Cardiac muscle cell (in vitro differentiated cells and primary cell): ENCODE measurements at regions not wholly inside any gene's neighbourhood (a gene's known extent, or its start where the extent isn't known, plus 50 kb on each side); places are given as distances from the start of the nearest gene placed in this dataset.
"Not testable (repeated sequence)": the region's sequence is repeated elsewhere in the genome, so short reads cannot be mapped to it uniquely, and the experiment has no call there.

ENCODE experiments used
- DNase-seq, 2 donors: peaks; one replicate each; pipeline versions ENCODE4 v3.0.0 to v3.0.0-alpha.2; 2010 to 2017; ENCODE audit warnings: low read depth in 1 of 2, low spot score in 1 of 2
- H3K27ac ChIP-seq: fragments of 200-600 bp; sonication (generic); 2 replicates; pipeline ENCODE4 v1.5.1; 2016
- H3K27me3 ChIP-seq: fragments of 200-600 bp; sonication (generic); 2 replicates; pipeline ENCODE4 v1.6.0; 2016; ENCODE audit warnings: control low read depth
- H3K36me3 ChIP-seq: fragments of 200-600 bp; sonication (generic); 2 replicates; pipeline ENCODE4 v1.5.1; 2016; ENCODE audit warnings: control low read depth
- H3K4me1 ChIP-seq: fragments of 200-600 bp; sonication (generic); 2 replicates; pipeline ENCODE4 v1.8.1; 2017; ENCODE audit warnings: low read depth, mild to moderate bottlenecking, mixed run types
- H3K4me3 ChIP-seq: fragments of 200-600 bp; sonication (generic); 2 replicates; pipeline ENCODE4 v1.5.1; 2016; ENCODE audit warnings: mild to moderate bottlenecking
- H3K9me3 ChIP-seq: fragments of 200-600 bp; sonication (generic); 2 replicates; pipeline ENCODE4 v1.5.1; 2017; ENCODE audit warnings: low read depth, mild to moderate bottlenecking, control low read depth
- CTCF ChIP-seq: IDR thresholded peaks from 2 replicates; pipeline ENCODE4 v1.5.1; 2012; ENCODE audit warnings: low read depth, mild to moderate bottlenecking, low read length

- DNase-seq = no peak
- no peak overlapping the region for H3K27ac ChIP-seq
- no peaks in the 10 kb centered on the region for H3K9me3 ChIP-seq
- H3K36me3 ChIP-seq = no peaks in the 10 kb centered on the region
- no peak overlapping the region for H3K4me3 ChIP-seq
- H3K4me1 ChIP-seq = peaks cover 12% of the 10 kb centered on the region
- H3K27me3 ChIP-seq = no peaks in the 10 kb centered on the region
- TF ChIP-seq CTCF = no peak
These were observed 70.4 kb upstream of the SAMSN1 start for GRCh38 chr21:14616380-14617039.

GRCh38 chr21:14615359-14615974, 69.4 kb upstream of the SAMSN1 start:
- no peak for TF ChIP-seq CTCF
- H3K9me3 ChIP-seq = no peaks in the 10 kb centered on the region
- DNase-seq = no peak
- H3K27me3 ChIP-seq = no peaks in the 10 kb centered on the region
- H3K36me3 ChIP-seq = no peaks in the 10 kb centered on the region
- no peak overlapping the region for H3K27ac ChIP-seq
- no peak overlapping the region for H3K4me3 ChIP-seq
- H3K4me1 ChIP-seq = peaks cover 12% of the 10 kb centered on the region

- Histone ChIP-seq H3K4me3 (no peak overlapping the region), H3K4me1 (peaks cover 12% of the 10 kb centered on the region), H3K36me3 (no peaks in the 10 kb centered on the region), H3K9me3 (no peaks in the 10 kb centered on the region), H3K27me3 (no peaks in the 10 kb centered on the region), H3K27ac (no peak overlapping the region)
- no peak for DNase-seq
- TF ChIP-seq CTCF = no peak
These were observed 68.2 kb upstream of the SAMSN1 start for GRCh38 chr21:14614287-14614686.

GRCh38 chr21:14613486-14614224, 67.5 kb upstream of the SAMSN1 start:
- Histone ChIP-seq H3K36me3 (no peaks in the 10 kb centered on the region), H3K9me3 (no peaks in the 10 kb centered on the region), H3K27me3 (no peaks in the 10 kb centered on the region), H3K27ac (no peak overlapping the region), H3K4me3 (no peak overlapping the region), H3K4me1 (peaks cover 10% of the 10 kb centered on the region)
- TF ChIP-seq CTCF = no peak
- DNase-seq = no peak

GRCh38 chr21:14610119-14610518, 64.0 kb upstream of the SAMSN1 start:
- not testable (repeated sequence) for H3K4me3 ChIP-seq, H3K27ac ChIP-seq, H3K9me3 ChIP-seq, H3K36me3 ChIP-seq, H3K4me1 ChIP-seq, H3K27me3 ChIP-seq, DNase-seq

- H3K4me1 ChIP-seq = no peaks in the 10 kb centered on the region
- no peak overlapping the region for H3K4me3 ChIP-seq
- no peak for DNase-seq
- H3K27ac ChIP-seq = no peak overlapping the region
- TF ChIP-seq CTCF = no peak
- H3K36me3 ChIP-seq = no peaks in the 10 kb centered on the region
- no peaks in the 10 kb centered on the region for H3K27me3 ChIP-seq
- H3K9me3 ChIP-seq = no peaks in the 10 kb centered on the region
These were observed 63.2 kb upstream of the SAMSN1 start for GRCh38 chr21:14609274-14609673.
